H54 (cell line): ENCODE measurements at regions not wholly inside any gene's neighbourhood (a gene's known extent, or its start where the extent isn't known, plus 50 kb on each side); places are given as distances from the start of the nearest gene placed in this dataset.

Experiments
- DNase-seq: peaks from one replicate; pipeline ENCODE4 v3.0.0; 2011; ENCODE audit warnings: low spot score, mixed read lengths; ENCODE audit not compliant: insufficient read length
- FAIRE-seq: peaks from 3 replicates; lab custom pipeline; 2011; peaks lifted over from hg19 to GRCh38; lab: Jason Lieb, UNC
- POLR2A ChIP-seq: IDR thresholded peaks from 2 replicates; pipeline ENCODE4 v1.6.1; 2011; ENCODE audit warnings: low read depth, mild to moderate bottlenecking, low read length

GRCh38 chr5:28014779-28015178 is 976.4 kb upstream of the CDH9 start:
- no peak for DNase-seq
- no peak for TF ChIP-seq POLR2A
- peak; percentile 93 for FAIRE-seq

GRCh38 chr5:28012538-28012937 is 974.2 kb upstream of the CDH9 start:
- TF ChIP-seq POLR2A: no peak
- DNase-seq (peak; percentile 4), FAIRE-seq (peak; percentile 84)

DNA sequence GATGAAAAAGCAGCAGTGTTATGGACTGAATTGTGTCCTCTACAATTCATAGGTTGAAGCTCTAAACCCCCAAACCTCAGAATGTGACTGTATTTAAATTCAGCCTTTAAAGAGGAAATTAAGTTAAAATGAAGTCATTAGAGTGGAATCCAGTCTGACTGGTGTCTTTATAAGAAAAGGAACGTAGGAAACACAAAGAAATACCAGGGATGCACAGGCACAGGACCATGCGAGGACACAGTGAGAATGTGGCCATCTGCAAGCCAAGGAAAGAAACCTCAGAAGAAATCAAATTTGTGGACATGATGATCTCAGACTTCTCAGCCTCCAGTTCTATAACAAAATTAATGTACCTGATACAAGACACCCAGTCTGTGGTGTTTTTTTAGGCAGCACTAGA is 971.2 kb upstream of the CDH9 start:
- no peak for DNase-seq
- FAIRE-seq: no peak
- TF ChIP-seq POLR2A: no peak

DNA sequence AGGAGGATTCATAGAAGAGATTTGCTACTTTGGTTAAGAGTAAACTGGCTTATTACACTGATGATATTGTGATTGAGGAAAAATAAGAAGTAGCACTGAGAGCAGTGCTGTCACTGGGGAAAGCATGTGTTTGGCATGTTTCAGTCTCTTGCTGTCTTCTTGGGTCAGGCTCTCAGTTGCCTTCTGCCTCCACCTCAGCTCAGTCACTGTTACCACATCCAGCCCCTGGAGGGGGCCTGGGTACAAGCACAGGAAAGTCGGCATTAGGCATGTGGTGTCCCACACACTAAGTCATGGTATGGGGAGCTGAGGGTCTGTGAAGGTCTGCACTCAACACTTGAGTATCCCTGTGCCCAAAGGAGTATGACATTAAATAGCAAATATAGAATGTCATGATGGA is 958.3 kb upstream of the CDH9 start:
- TF ChIP-seq POLR2A: no peak
- DNase-seq (no peak), FAIRE-seq (no peak)

DNA sequence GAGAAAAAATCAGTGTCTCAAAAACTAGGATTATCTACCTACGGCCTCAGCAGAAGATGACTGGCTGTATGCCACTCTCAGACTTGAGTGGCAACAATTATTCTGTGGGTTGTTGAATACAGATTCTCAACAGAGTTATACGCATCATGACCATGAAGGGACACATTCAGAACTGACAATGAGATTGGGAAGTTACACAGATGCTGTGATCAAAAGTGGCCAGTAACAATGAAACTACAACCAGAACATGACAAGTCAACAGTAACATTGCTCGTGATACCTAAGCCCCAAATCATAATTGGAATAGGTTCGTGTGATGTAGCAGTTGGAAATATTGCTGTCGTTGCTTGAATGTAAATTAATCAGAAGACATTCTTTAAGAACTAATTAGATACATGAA is 957.5 kb upstream of the CDH9 start:
- FAIRE-seq: peak; percentile 81
- DNase-seq: no peak
- TF ChIP-seq POLR2A: no peak

DNA sequence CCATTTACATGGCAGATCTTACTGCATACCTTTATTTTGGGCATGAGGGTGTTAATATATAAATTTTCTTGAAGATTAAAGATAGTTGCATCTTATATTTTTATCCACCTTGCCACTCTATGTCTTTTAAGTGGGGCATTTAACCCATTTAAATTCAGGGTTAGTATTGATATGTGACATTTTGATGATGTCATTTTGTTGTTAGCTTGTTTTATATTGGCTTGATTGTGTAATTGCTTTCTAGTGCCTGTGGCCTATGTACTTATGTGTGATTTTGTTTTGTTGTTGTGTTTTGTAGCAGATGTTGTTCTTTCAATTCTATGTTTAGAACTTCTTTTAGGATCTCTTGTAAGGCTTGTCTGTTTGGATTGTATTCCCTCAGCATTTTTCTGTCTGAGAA is 939.9 kb upstream of the CDH9 start:
- no peak for TF ChIP-seq POLR2A
- FAIRE-seq (no peak), DNase-seq (no peak)

GRCh38 chr5:27969157-27969556 is 930.8 kb upstream of the CDH9 start:
- peak; percentile 83 for FAIRE-seq
- DNase-seq: no peak
- TF ChIP-seq POLR2A: no peak

GRCh38 chr5:27963050-27963783 is 924.8 kb upstream of the CDH9 start:
- FAIRE-seq (no peak), DNase-seq (no peak)
- TF ChIP-seq POLR2A: no peak

DNA sequence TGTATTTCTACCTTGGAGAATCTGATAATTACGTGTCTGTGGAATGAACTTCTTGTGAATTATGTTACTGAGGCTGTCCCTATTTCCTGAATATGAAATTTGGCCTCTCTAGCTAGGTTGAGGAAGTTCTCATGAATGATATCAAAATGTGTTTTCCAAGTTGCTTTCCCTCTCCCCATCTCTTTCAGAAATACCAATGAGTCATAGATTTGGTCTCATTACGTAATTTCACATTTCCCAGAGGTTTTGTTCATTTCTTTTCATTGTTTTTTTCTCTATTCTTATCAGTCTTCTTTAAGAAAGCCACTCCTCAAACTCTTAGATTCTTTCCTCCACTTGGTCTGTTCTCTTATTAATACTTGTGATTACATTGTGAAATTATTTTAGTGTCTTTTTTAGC is 923.8 kb upstream of the CDH9 start:
- DNase-seq (no peak), FAIRE-seq (peak; percentile 71)
- no peak for TF ChIP-seq POLR2A

- FAIRE-seq: peak; percentile 50
- no peak for DNase-seq
- TF ChIP-seq POLR2A: no peak
These were observed 908.7 kb upstream of the CDH9 start for GRCh38 chr5:27947088-27947487.

DNA sequence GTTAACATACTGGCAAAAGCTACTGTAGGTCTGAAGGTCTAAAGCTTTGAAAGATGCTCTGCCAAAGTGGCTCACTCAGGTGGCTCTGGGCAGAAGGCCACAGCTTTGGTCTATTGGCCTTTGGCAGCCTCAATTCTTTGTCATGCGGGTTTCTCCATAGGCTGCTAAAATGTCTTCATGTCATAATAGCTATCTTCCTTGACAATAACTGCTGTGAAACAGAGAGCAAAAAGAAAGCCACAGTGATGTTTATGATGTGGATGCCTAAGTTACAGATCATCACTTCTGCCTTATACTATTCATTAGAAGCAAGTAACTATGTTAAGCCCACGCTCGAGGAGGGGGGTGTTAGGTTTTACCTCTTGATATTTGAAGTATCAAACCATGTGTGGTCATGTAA is 906.1 kb upstream of the CDH9 start:
- peak; percentile 69 for FAIRE-seq
- no peak for DNase-seq
- TF ChIP-seq POLR2A: no peak

- no peak for TF ChIP-seq POLR2A
- DNase-seq: no peak
- FAIRE-seq: no peak
These were observed 900.6 kb upstream of the CDH9 start for GRCh38 chr5:27938989-27939388.

DNA sequence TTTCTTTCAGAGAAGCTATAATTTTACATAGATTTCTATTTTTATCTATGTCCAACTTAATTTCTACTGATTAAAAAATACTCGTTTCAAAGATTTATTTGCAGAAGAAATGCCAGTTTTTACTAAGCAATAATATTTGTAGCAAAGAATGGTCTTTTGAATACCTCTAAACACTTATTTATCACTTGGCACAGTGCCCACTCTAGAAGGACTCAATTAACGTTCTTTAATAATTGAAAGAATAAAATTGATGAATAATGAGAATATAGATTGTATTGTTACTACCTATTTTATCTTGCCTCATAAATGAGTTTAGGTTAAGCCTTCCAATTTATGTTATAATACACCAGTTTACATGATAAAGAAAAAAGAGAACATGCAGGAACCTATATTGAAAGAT is 889.7 kb upstream of the CDH9 start:
- DNase-seq (no peak), FAIRE-seq (no peak)
- TF ChIP-seq POLR2A: no peak

- peak; percentile 36 for FAIRE-seq
- DNase-seq: no peak
- TF ChIP-seq POLR2A: no peak
These were observed 872.8 kb upstream of the CDH9 start for GRCh38 chr5:27911216-27911615.

GRCh38 chr5:27908341-27908740 is 870.0 kb upstream of the CDH9 start:
- peak; percentile 36 for FAIRE-seq
- TF ChIP-seq POLR2A: no peak

DNA sequence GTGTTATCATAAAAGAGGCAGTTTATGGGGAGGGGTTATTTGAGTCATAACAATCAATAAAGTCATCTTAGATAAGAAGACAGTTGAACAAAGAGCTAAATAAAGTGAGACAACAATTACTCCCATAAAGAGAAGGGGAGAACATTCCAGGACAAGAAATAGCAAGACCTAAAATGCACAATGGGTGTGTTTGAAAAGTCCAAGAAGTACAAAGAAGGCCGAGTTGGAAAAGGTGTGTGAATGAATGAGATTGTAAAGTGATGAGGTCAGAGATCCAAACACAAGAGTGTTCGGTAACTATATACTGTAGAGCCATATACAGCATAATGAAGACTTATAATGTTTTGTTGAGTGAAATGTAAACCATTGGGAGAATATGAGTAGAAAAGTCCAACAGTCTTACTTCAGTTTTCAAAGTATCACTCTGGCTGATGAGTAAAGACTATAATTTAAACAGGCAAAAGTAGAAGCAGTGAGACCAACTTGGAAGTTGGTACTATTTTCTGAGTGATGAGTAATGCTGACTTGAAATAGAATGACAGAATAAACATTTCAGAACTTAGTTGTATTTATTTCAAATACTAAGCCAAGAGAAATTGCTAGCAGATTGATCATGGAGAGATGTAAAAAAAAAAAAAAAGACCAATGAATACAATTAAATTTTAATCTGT is 868.7 kb upstream of the CDH9 start:
- no peak for TF ChIP-seq POLR2A
- FAIRE-seq: peak; percentile 87
- no peak for DNase-seq

More at GRCh38 chr5:27908341-27908740, 870.0 kb upstream of the CDH9 start:
- DNase-seq: no peak
